Uterus (tissue), 3 donors: ENCODE measurements at regions not wholly inside any gene's neighbourhood (a gene's known extent, or its start where the extent isn't known, plus 50 kb on each side); places are given as distances from the start of the nearest gene placed in this dataset.

ENCODE experiments used
- DNase-seq, 2 donors: peaks; one replicate each; pipeline ENCODE4 v3.0.0-alpha.2; 2019 to 2020
- H3K27ac ChIP-seq, 2 donors: fragments of 200-600 bp; sonication (generic); 1 replicate in 1 of 2; 2 replicates in 1 of 2; pipeline ENCODE4 v1.5.1; 2016 to 2018
- H3K27me3 ChIP-seq, 2 donors: fragments of 200-600 bp; sonication (generic); one replicate each; pipeline ENCODE4 v1.5.1; 2018 to 2019; ENCODE audit warnings: control low read depth in 1 of 2
- H3K36me3 ChIP-seq, 2 donors: fragments of 200-600 bp; sonication (generic); one replicate each; pipeline ENCODE4 v1.5.1; 2019; ENCODE audit warnings: control low read depth in 1 of 2
- H3K4me1 ChIP-seq, 2 donors: fragments of 200-600 bp; sonication (generic); one replicate each; pipeline ENCODE4 v1.5.1; 2018 to 2019; ENCODE audit warnings: control low read depth in 1 of 2
- H3K4me3 ChIP-seq, 2 donors: fragments of 200-600 bp; sonication (generic); 1 replicate in 1 of 2; 2 replicates in 1 of 2; pipeline ENCODE4 v1.5.1; 2018 to 2019; ENCODE audit warnings: mild to moderate bottlenecking in 1 of 2
- H3K9me3 ChIP-seq, 2 donors: fragments of 200-600 bp; sonication (generic); one replicate each; pipeline ENCODE4 v1.5.1; 2019; ENCODE audit warnings: control low read depth in 1 of 2
- POLR2A ChIP-seq, 2 donors: fragments of 450-650 bp; IDR thresholded peaks; one replicate each; pipeline ENCODE4 v1.6.1; 2016; ENCODE audit warnings: antibody characterized with exemption in 2 of 2, mild to moderate bottlenecking in 1 of 2, moderate library complexity in 1 of 2
- intact Hi-C: fragments of 100-400 bp; cut with DNase I; formaldehyde crosslinking; loops from one replicate; pipeline ENCODE4 v1.15.1; 2023; ENCODE audit warnings: low total_unique reads
- TF ChIP-seq, protein P1 (sequence below), 4 experiments: fragments of 200-600 bp in 2 of 4; fragments of 450-650 bp in 2 of 4; sonication (generic) in 2 of 4; IDR thresholded peaks; one replicate each; pipeline ENCODE4 v1.5.1; 2016 to 2019; ENCODE audit warnings: antibody characterized with exemption in 4 of 4, mild to moderate bottlenecking in 2 of 4, moderate library complexity in 1 of 4
- donor health status: DM: yes; HTN: yes; CAD: no.

DNA sequence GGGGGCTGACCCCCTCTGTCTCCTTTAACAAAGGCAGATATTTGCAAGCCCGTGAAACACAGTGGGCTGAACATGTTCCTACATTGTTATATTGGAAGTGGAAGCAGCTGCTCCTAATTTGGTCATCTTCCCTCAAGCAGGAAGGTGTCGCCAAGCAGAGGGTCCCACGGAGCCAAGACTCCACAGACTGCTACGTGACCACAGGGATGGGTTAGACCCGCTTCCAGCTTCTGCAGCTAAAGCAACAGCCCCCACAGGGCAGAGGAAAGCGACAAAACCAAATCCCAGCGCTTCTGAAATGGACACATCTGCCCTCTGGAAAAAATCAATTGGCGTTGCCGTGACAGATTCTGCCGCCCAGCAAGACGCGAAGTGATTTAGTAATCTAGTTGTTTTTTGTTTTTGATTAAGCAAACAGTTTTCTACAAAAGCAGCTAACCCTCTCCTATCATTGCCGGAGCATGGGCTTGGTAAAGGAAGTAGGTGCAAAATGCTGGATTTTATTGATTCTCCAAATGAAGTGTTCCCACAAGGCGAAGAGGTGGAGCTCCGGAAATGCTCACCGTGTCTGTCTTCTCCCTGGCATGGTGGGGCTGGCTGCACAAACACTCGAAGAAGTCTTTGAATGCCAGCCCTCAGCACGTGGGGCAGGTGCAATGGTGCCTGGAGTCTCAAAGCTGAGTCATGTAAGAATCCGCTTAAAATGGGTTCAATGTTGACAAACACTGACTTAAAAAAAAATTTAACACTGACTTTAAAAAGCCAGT lies 79.4 kb upstream of the FRMD1 start:
- peak overlapping the region; percentile 80 to 86 for H3K27ac ChIP-seq
- no peaks in the 10 kb centered on the region for H3K27me3 ChIP-seq
- no peak for TF ChIP-seq POLR2A (IDR thresholded peaks at IDR 0.05)
- TF ChIP-seq, protein P1, sequence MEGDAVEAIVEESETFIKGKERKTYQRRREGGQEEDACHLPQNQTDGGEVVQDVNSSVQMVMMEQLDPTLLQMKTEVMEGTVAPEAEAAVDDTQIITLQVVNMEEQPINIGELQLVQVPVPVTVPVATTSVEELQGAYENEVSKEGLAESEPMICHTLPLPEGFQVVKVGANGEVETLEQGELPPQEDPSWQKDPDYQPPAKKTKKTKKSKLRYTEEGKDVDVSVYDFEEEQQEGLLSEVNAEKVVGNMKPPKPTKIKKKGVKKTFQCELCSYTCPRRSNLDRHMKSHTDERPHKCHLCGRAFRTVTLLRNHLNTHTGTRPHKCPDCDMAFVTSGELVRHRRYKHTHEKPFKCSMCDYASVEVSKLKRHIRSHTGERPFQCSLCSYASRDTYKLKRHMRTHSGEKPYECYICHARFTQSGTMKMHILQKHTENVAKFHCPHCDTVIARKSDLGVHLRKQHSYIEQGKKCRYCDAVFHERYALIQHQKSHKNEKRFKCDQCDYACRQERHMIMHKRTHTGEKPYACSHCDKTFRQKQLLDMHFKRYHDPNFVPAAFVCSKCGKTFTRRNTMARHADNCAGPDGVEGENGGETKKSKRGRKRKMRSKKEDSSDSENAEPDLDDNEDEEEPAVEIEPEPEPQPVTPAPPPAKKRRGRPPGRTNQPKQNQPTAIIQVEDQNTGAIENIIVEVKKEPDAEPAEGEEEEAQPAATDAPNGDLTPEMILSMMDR (IDR thresholded peaks at IDR 0.05): no peak
- peaks cover 5 to 6% of the 10 kb centered on the region in 2 donors for H3K4me1 ChIP-seq
- H3K36me3 ChIP-seq: no peaks in the 10 kb centered on the region
- intact Hi-C loops: loop anchor here (10.0 kb wide), 1 partner anchor 196 kb away; no protein-coding TSS in a partner anchor
- no peak for DNase-seq
- no peak overlapping the region for H3K4me3 ChIP-seq
- H3K9me3 ChIP-seq: no peaks in the 10 kb centered on the region

DNA sequence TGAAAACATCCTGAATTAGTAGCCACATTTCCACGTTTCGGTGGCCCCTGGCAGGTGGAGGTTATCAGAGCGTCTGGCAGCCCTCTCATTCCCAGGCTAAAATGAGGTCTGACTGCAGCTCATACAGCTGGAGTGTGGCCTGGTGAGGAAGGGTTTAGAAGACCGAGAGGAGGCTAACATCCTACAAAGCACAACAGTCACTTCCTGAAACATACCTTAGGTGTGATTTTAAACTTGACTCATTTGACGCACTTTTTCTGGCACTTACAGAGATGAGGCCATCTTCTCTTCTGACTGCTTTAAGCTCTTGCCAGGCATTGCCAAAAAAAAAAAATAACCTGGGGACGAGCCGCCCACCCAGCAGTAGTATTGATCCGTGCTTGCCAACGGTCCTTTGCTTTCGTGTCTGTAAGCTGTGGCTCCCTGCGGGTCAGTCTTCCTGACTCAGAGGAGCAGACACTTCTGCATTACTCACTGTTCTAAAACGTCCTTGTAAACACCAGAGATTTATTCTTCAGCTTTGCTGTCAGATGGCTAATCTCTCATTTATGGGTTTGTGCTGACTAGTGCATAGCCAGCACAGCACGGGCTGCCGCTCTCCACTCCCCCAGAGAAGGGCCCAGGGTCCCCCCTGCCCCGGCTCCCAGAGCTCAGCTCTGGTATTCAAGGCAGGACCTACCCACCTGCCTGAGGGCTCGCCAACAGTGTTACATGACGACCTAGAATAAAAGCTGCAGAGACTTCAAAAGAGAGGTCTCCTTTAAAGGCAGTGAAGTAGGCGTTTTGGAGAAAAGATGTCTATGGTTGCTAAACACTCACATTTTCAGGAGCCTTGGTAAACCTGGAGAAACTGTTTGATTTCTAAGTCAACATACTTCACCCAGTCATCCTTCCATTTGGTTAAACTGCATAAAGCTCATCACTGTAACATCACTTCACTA lies 78.5 kb upstream of the FRMD1 start:
- intact Hi-C loops: loop anchor here (10.0 kb wide), 1 partner anchor 197 kb away; no protein-coding TSS in a partner anchor
- H3K27me3 ChIP-seq: no peaks in the 10 kb centered on the region
- DNase-seq: peak; percentile 70 to 82
- no peaks in the 10 kb centered on the region for H3K36me3 ChIP-seq
- H3K4me3 ChIP-seq: no peak overlapping the region
- H3K4me1 ChIP-seq: peaks cover 5 to 6% of the 10 kb centered on the region in 2 donors
- TF ChIP-seq POLR2A (IDR thresholded peaks at IDR 0.05): no peak
- TF ChIP-seq, protein P1 (IDR thresholded peaks at IDR 0.05): no peak
- H3K9me3 ChIP-seq: no peaks in the 10 kb centered on the region
- peak overlapping the region; percentile 80 to 86 for H3K27ac ChIP-seq

DNA sequence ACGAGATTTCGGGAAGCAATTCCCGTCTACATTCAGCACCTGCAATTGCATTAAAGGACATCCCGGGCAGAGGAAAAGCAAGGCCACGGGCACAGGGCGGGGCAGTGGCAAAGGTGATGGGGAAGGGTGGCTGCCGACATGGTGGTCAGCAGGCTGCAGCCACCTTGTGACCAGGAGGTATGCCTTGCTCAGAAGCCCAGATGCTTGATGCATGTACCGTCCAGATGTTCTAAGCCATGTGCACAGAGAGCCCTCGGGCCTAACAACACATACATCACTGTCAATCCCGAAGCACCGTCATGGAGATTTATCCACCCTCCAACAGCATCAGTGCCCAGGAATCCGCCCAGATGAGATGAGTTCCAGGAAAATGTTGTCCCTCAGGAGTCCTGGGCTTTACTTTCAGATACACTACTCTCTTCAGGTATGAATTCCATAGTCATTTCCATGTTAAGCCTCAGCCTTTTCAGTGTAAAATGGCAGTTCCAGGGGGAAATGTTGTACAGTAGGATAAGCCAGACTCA lies 77.8 kb upstream of the FRMD1 start:
- H3K27me3 ChIP-seq: no peaks in the 10 kb centered on the region
- H3K36me3 ChIP-seq: no peaks in the 10 kb centered on the region
- intact Hi-C loops: loop anchor here (10.0 kb wide), 1 partner anchor 198 kb away; no protein-coding TSS in a partner anchor
- no peaks in the 10 kb centered on the region for H3K9me3 ChIP-seq
- TF ChIP-seq, protein P1 (IDR thresholded peaks at IDR 0.05): no peak
- H3K4me1 ChIP-seq: peaks cover 5 to 6% of the 10 kb centered on the region in 2 donors
- DNase-seq: no peak
- peak overlapping the region; percentile 80 to 86 for H3K27ac ChIP-seq
- no peak overlapping the region for H3K4me3 ChIP-seq

DNA sequence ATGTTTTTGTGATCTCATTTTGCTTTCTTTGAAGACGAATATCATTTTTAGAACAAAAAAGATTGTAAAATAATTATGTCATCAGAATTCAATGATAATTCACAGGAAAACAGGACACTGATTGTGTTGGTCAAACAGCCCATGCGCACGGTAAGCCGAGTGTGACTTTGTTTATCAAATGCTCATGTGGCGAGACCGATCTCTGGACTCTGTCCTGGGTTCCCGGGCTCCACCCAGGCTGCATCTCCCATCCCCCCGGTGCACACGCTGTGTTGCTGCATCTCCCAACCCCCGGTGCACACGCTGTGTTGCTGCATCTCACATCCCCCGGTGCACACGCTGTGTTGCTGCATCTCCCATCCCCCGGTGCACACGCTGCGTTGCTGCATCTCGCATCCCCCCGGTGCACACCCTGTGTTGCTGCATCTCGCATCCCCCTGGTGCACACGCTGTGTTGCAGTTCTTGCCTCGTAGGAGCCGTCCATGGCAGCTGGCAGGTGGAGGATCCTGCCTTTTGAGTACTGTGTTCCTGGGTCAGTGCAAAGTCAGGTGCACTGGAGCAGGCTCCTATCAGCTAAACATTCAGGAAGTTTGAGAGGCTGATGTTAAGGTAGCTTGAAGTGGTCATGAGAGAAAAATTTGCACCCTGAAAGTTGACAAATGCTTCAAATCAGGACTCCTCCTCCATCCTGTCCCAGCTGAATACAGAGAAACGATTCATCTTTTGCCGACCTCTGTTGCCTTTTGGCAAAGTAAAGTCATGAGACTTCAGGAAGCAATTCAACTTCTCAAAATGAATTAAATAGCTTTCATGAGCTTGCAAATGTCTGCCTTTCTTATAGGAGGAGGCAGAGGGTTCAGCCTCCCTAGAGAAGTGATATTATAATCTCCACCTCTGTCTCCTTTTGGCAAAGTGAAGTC lies 77.1 kb upstream of the FRMD1 start:
- DNase-seq: no peak
- Histone ChIP-seq H3K4me3 (no peak overlapping the region), H3K9me3 (no peaks in the 10 kb centered on the region), H3K27ac (peak overlapping the region; percentile 80 to 86), H3K27me3 (no peaks in the 10 kb centered on the region), H3K4me1 (peaks cover 5 to 6% of the 10 kb centered on the region in 2 donors), H3K36me3 (no peaks in the 10 kb centered on the region)
- TF ChIP-seq, protein P1 (IDR thresholded peaks at IDR 0.05): no peak
- no peak for TF ChIP-seq POLR2A (IDR thresholded peaks at IDR 0.05)
- intact Hi-C loops: loop anchor here (10.0 kb wide), 1 partner anchor 199 kb away; no protein-coding TSS in a partner anchor
